ENCODE measurements at regions not wholly inside any gene's neighbourhood (a gene's known extent, or its start where the extent isn't known, plus 50 kb on each side); places are given as distances from the start of the nearest gene placed in this dataset.

GRCh38 chr18:67735506-67735905 is 219.0 kb upstream of the DSEL start:
- TF ChIP-seq REST (IDR thresholded peaks at IDR 0.05; ENCODE audit: low read depth) = no peak
- TF ChIP-seq ZBTB7A (IDR thresholded peaks at IDR 0.05; ENCODE audit: low read depth) = no peak
- TF ChIP-seq TCF12 (IDR thresholded peaks at IDR 0.05; ENCODE audit: low read depth) = no peak
- TF ChIP-seq EP300 (IDR thresholded peaks at IDR 0.05; ENCODE audit: borderline replicate concordance) = no peak
- TF ChIP-seq, protein P1, sequence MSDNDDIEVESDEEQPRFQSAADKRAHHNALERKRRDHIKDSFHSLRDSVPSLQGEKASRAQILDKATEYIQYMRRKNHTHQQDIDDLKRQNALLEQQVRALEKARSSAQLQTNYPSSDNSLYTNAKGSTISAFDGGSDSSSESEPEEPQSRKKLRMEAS (IDR thresholded peaks at IDR 0.05) = no peak

Measured in Ishikawa (cell line).